Activated CD4-positive, alpha-beta memory T cell treated with anti-CD3 and anti-CD28 coated beads, Interleukin-2, amount 10 ng/mL, durations not matched to agents 7 days and 5 days (primary cell): ENCODE measurements at regions not wholly inside any gene's neighbourhood (a gene's known extent, or its start where the extent isn't known, plus 50 kb on each side); places are given as distances from the start of the nearest gene placed in this dataset.
"Not testable (repeated sequence)": the region's sequence is repeated elsewhere in the genome, so short reads cannot be mapped to it uniquely, and the experiment has no call there.

Experiments used
- CTCF ChIA-PET: fragments of 350-600 bp; sonication (Branson Sonifier 250); formaldehyde crosslinking; loops from one replicate; lab custom pipeline; 2021; ENCODE audit warnings: antibody characterized with exemption, inconsistent platforms; lab: Charles Lee
- POLR2A ChIA-PET: fragments of 350-600 bp; sonication (Branson Sonifier 250); formaldehyde crosslinking; loops from one replicate; lab custom pipeline; 2021; ENCODE audit warnings: antibody characterized with exemption; lab: Charles Lee
- DNase-seq: peaks from one replicate; pipeline ENCODE4 v3.0.0-alpha.2; 2020
- H3K27ac Mint-ChIP-seq: one replicate; pipeline ENCODE4 v1.8.0; 2021; ENCODE audit warnings: mild to moderate bottlenecking, mixed read lengths
- H3K27me3 Mint-ChIP-seq: one replicate; pipeline ENCODE4 v1.8.0; 2021; ENCODE audit warnings: mixed read lengths
- H3K36me3 Mint-ChIP-seq: one replicate; pipeline ENCODE4 v1.8.0; 2021; ENCODE audit warnings: low read depth, mixed read lengths
- H3K4me1 Mint-ChIP-seq: one replicate; pipeline ENCODE4 v1.8.0; 2021; ENCODE audit warnings: mixed read lengths
- H3K4me3 Mint-ChIP-seq: one replicate; pipeline ENCODE4 v1.8.0; 2021; ENCODE audit warnings: mild to moderate bottlenecking, mixed read lengths
- H3K9me3 Mint-ChIP-seq: one replicate; pipeline ENCODE4 v1.8.0; 2021; ENCODE audit warnings: mixed read lengths

GRCh38 chr7:9124320-9124719 lies 690.9 kb downstream of the NXPH1 start:
- Mint-ChIP-seq H3K27ac (no peak overlapping the region), H3K4me1 (no peaks in the 10 kb centered on the region), H3K27me3 (no peaks in the 10 kb centered on the region), H3K9me3 (peaks cover 2% of the 10 kb centered on the region), H3K4me3 (no peak overlapping the region), H3K36me3 (no peaks in the 10 kb centered on the region)
- no peak for DNase-seq
- ChIA-PET POLR2A (no interaction called here), CTCF (no interaction called here)

DNA sequence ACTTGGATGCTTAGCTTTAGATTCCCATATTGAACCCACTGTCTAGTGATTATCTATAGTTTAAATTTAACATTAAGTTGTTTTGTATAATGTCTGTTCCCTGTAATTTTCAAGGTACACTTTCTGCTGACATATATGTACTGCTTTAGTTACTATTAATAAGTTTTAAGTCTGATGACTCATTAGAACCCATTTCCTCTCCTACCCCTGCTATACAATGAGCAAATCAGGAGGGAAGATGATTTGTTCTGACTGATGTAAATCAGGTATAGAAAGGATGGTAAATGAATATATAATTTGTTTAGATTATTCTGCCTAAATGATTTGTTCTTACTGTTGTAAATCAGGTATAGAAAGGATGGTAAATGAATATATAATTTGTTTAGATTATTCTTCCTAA lies 691.8 kb downstream of the NXPH1 start:
- H3K9me3 Mint-ChIP-seq: peaks cover 2% of the 10 kb centered on the region
- no peak for DNase-seq

DNA sequence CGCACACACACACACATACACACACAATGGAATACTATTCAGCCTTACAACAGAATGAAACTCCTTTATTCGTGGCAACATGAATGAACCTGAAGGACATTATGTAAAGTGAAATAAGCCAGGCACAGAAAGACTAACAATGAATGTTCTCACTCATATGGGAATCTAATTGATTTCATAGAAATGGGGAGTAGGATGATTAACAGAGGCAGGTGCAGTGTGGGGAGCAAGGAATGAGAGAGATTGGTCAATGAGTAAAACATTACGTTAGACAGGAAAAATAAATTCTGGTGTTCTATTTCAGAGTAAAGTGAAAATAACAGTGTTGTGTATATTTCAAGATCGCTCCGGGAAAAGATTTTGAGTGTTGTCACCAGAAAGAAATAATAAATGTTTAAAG lies 694.5 kb downstream of the NXPH1 start:
- no peaks in the 10 kb centered on the region for H3K27me3 Mint-ChIP-seq
- CTCF ChIA-PET: no interaction called here
- H3K4me3 Mint-ChIP-seq: no peak overlapping the region
- no peaks in the 10 kb centered on the region for H3K4me1 Mint-ChIP-seq
- H3K36me3 Mint-ChIP-seq: no peaks in the 10 kb centered on the region
- peaks cover 10% of the 10 kb centered on the region for H3K9me3 Mint-ChIP-seq
- no peak overlapping the region for H3K27ac Mint-ChIP-seq
- POLR2A ChIA-PET: no interaction called here
- DNase-seq: no peak

More for the DNA sequence above, 691.8 kb downstream of the NXPH1 start:
- POLR2A ChIA-PET: no interaction called here
- Mint-ChIP-seq H3K36me3 (no peaks in the 10 kb centered on the region), H3K4me1 (no peaks in the 10 kb centered on the region), H3K27me3 (no peaks in the 10 kb centered on the region), H3K27ac (no peak overlapping the region), H3K4me3 (no peak overlapping the region)
- CTCF ChIA-PET: no interaction called here

- no peaks in the 10 kb centered on the region for H3K4me1 Mint-ChIP-seq
- ChIA-PET CTCF (no interaction called here), POLR2A (no interaction called here)
- no peak overlapping the region for H3K4me3 Mint-ChIP-seq
- no peak for DNase-seq
- H3K9me3 Mint-ChIP-seq: peaks cover 7% of the 10 kb centered on the region
- H3K36me3 Mint-ChIP-seq: no peaks in the 10 kb centered on the region
- no peaks in the 10 kb centered on the region for H3K27me3 Mint-ChIP-seq
- no peak overlapping the region for H3K27ac Mint-ChIP-seq
Observed at GRCh38 chr7:9148687-9149086, 715.3 kb downstream of the NXPH1 start.

DNA sequence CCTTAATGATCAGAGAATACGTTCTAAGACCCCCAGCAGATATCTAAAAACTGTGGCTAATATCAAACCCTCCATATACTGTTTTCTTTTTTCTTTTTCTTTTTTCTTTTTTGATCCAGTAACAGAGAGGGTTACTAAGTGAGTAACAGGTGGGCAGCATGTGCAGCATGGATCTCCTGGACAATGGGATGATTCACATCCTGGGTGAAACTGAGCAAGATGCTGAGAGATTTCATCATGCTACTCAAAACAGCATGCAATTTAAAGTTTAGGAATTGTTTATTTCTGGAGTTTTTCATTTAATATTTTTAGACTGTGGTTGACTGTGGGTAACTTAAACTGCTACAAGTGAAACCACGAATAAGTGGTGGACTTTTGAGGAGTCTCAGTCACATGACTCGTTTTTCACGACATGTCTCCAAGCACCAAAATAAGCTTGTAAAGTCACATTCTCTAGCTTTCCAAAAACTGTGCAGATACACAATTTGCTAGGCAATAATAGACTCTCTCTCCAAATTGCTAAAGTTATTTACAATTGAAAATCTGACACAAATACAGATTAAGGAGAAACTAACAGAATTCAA lies 716.2 kb downstream of the NXPH1 start:
- H3K36me3 Mint-ChIP-seq: no peaks in the 10 kb centered on the region
- no peaks in the 10 kb centered on the region for H3K27me3 Mint-ChIP-seq
- POLR2A ChIA-PET: no interaction called here
- H3K4me1 Mint-ChIP-seq: no peaks in the 10 kb centered on the region
- no peak overlapping the region for H3K4me3 Mint-ChIP-seq
- DNase-seq: no peak
- peaks cover 7% of the 10 kb centered on the region for H3K9me3 Mint-ChIP-seq
- no peak overlapping the region for H3K27ac Mint-ChIP-seq
- CTCF ChIA-PET: no interaction called here

- POLR2A ChIA-PET, H3K4me3 Mint-ChIP-seq, H3K4me1 Mint-ChIP-seq: not testable (repeated sequence)
Observed at GRCh38 chr7:9163691-9164090, 730.3 kb downstream of the NXPH1 start.

GRCh38 chr7:9175871-9176270 lies 742.5 kb downstream of the NXPH1 start:
- POLR2A ChIA-PET: no interaction called here

More at GRCh38 chr7:9163691-9164090, 730.3 kb downstream of the NXPH1 start:
- DNase-seq, H3K9me3 Mint-ChIP-seq, H3K27ac Mint-ChIP-seq, H3K36me3 Mint-ChIP-seq, H3K27me3 Mint-ChIP-seq, CTCF ChIA-PET: not testable (repeated sequence)

DNA sequence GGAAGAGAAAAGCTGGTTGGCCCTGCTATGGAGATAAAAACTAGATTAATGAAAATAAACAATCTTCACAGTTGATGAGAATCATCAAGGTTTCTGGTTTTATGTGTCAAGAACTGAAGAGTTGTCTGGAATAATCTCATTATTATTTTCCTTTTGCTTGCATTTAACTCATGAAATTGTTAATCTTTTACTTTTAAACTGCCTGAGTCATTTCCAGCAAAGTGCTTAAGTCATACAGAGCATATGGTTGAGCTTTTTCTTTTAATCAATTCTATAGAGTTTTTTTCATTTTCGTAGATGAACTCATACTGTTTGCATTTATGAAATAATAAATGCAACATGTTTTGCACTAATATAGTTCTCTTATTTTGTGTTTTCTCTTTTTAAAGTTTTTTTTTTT lies 747.9 kb downstream of the NXPH1 start:
- ChIA-PET CTCF (no interaction called here), POLR2A (no interaction called here)
- Mint-ChIP-seq H3K4me1 (no peaks in the 10 kb centered on the region), H3K36me3 (no peaks in the 10 kb centered on the region), H3K27ac (no peak overlapping the region), H3K27me3 (no peaks in the 10 kb centered on the region), H3K9me3 (no peaks in the 10 kb centered on the region), H3K4me3 (no peak overlapping the region)
- no peak for DNase-seq

More at GRCh38 chr7:9175871-9176270, 742.5 kb downstream of the NXPH1 start:
- Mint-ChIP-seq H3K27me3 (no peaks in the 10 kb centered on the region), H3K4me3 (no peak overlapping the region), H3K9me3 (peaks cover 6% of the 10 kb centered on the region), H3K27ac (no peak overlapping the region), H3K36me3 (no peaks in the 10 kb centered on the region), H3K4me1 (no peaks in the 10 kb centered on the region)
- CTCF ChIA-PET: no interaction called here
- no peak for DNase-seq

DNA sequence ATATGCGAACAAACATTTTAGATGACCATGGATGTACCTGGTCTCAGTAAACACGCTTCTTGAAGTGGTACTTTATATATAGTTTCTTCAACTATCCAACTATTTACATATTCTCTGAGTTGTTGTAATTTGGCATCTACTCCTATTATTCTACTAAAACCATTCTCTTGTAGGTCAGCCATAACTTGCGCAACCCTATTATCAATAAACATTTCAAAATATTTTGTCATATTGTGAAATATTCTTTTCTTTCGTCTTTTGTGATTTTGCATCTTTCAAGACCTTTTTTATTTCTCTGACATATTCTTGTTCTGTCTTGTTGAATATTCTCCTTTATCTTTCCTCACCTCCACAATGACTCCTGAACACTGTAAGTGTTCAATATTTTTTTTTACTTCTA lies 753.3 kb downstream of the NXPH1 start:
- Mint-ChIP-seq H3K9me3 (peaks cover 5% of the 10 kb centered on the region), H3K27ac (no peak overlapping the region), H3K4me3 (no peak overlapping the region), H3K27me3 (no peaks in the 10 kb centered on the region), H3K4me1 (no peaks in the 10 kb centered on the region), H3K36me3 (no peaks in the 10 kb centered on the region)
- ChIA-PET CTCF (no interaction called here), POLR2A (no interaction called here)
- no peak for DNase-seq

DNA sequence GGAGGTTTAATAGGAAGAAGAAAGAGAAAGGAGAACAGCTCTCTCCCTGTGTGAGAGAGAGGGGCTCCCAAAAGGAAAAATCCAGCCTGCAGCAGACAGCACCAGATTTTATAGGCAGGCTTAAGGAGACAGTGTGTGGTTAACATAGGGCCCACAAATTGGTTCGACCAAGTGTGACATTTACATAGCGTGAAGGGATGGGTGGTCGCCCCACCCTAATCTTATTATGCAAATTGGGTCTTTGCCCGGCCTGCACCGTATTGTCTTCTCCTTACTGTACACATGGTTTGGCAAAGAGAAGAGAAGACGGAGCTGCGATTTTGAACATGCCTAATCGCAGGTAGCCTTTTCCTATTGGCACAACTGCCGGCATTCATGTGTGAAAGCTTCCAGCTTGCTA lies 756.3 kb downstream of the NXPH1 start:
- no peak for DNase-seq
- Mint-ChIP-seq H3K4me1 (no peaks in the 10 kb centered on the region), H3K9me3 (peaks cover 5% of the 10 kb centered on the region), H3K27me3 (no peaks in the 10 kb centered on the region), H3K27ac (no peak overlapping the region), H3K4me3 (no peak overlapping the region), H3K36me3 (no peaks in the 10 kb centered on the region)
- ChIA-PET CTCF (no interaction called here), POLR2A (no interaction called here)

- ChIA-PET POLR2A (no interaction called here), CTCF (no interaction called here)
- Mint-ChIP-seq H3K27me3 (no peaks in the 10 kb centered on the region), H3K9me3 (peaks cover 7% of the 10 kb centered on the region), H3K27ac (no peak overlapping the region), H3K36me3 (no peaks in the 10 kb centered on the region), H3K4me1 (no peaks in the 10 kb centered on the region), H3K4me3 (no peak overlapping the region)
- no peak for DNase-seq
Observed at GRCh38 chr7:9192969-9193368, 759.6 kb downstream of the NXPH1 start.

GRCh38 chr7:9200626-9201025 lies 767.2 kb downstream of the NXPH1 start:
- POLR2A ChIA-PET: no interaction called here
- Mint-ChIP-seq H3K27ac (no peak overlapping the region), H3K4me3 (no peak overlapping the region), H3K27me3 (no peaks in the 10 kb centered on the region), H3K4me1 (no peaks in the 10 kb centered on the region), H3K36me3 (no peaks in the 10 kb centered on the region), H3K9me3 (peaks cover 6% of the 10 kb centered on the region)
- DNase-seq: no peak
- CTCF ChIA-PET: no interaction called here

GRCh38 chr7:9201928-9202327 lies 768.5 kb downstream of the NXPH1 start:
- no peak overlapping the region for H3K27ac Mint-ChIP-seq
- peaks cover 2% of the 10 kb centered on the region for H3K9me3 Mint-ChIP-seq
- ChIA-PET POLR2A (no interaction called here), CTCF (no interaction called here)
- H3K4me1 Mint-ChIP-seq: no peaks in the 10 kb centered on the region
- no peak overlapping the region for H3K4me3 Mint-ChIP-seq
- no peaks in the 10 kb centered on the region for H3K36me3 Mint-ChIP-seq
- H3K27me3 Mint-ChIP-seq: no peaks in the 10 kb centered on the region
- no peak for DNase-seq

DNA sequence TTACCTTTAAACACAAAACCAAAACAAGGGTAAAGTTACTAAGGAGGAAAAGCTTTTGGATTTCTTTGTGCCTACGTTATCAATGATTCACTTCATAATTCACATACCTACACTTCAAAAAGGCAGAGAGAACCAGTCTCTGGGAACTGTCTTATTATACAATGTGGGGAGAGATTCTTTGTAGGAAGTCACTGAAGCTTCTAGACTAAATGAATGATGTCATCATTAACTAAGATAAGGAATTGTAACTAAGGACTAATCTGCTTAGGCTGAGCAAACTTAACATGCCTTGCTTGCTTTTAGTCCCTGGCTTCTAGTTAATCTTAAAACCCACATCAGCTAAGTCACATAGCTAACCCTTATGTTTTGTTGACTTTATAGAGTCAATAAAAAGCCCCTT lies 771.2 kb downstream of the NXPH1 start:
- DNase-seq: no peak
- Mint-ChIP-seq H3K36me3 (no peaks in the 10 kb centered on the region), H3K4me1 (no peaks in the 10 kb centered on the region), H3K27me3 (no peaks in the 10 kb centered on the region), H3K27ac (no peak overlapping the region), H3K4me3 (no peak overlapping the region), H3K9me3 (peaks cover 2% of the 10 kb centered on the region)
- ChIA-PET CTCF (no interaction called here), POLR2A (no interaction called here)
